ENCODE measurements at regions not wholly inside any gene's neighbourhood (a gene's known extent, or its start where the extent isn't known, plus 50 kb on each side); places are given as distances from the start of the nearest gene placed in this dataset.

- Histone ChIP-seq H3K36me3 (ENCODE audit: insufficient read depth, low read length) (no peaks in the 10 kb centered on the region), H3K4me1 (ENCODE audit: insufficient read depth, low read length, poor library complexity, severe bottlenecking) (no peaks in the 10 kb centered on the region), H3K9me3 (ENCODE audit: insufficient read depth, low read depth, low read length) (no peaks in the 10 kb centered on the region), H3K79me2 (ENCODE audit: insufficient read depth, low read length) (no peaks in the 10 kb centered on the region), H3F3A (ENCODE audit: low read depth) (no peaks in the 10 kb centered on the region), H3K9ac (ENCODE audit: low read depth, low read length, poor library complexity, severe bottlenecking) (no peak overlapping the region), H3K27me3 (ENCODE audit: insufficient read depth, low read length, poor library complexity, severe bottlenecking) (no peaks in the 10 kb centered on the region), H3K4me2 (ENCODE audit: low read depth, low read length, poor library complexity, severe bottlenecking) (no peak overlapping the region), H2AFZ (ENCODE audit: low read length) (no peak overlapping the region), H3K4me3 (ENCODE audit: low read length, poor library complexity, severe bottlenecking) (no peak overlapping the region), H3K9me2 (replicated peaks; ENCODE audit: low read depth, low read length) (no peaks in the 10 kb centered on the region), H4K20me1 (ENCODE audit: insufficient read depth, low read length, poor library complexity, severe bottlenecking) (no peaks in the 10 kb centered on the region)
- no peak for TF ChIP-seq CTCF (conservative IDR thresholded peaks at IDR 0.05; ENCODE audit: low read length)
Measured at GRCh38 chr13:85031771-85032170, 767.4 kb downstream of the SLITRK6 start.

GRCh38 chr13:85028035-85028434, 771.2 kb downstream of the SLITRK6 start:
- no peak for TF ChIP-seq EZH2phosphoT487 (IDR thresholded peaks at IDR 0.05; ENCODE audit: borderline replicate concordance)
- no peak for TF ChIP-seq CTCF (conservative IDR thresholded peaks at IDR 0.05; ENCODE audit: low read length)
- Histone ChIP-seq H3K9me2 (replicated peaks; ENCODE audit: low read depth, low read length) (no peaks in the 10 kb centered on the region), H3K4me1 (ENCODE audit: insufficient read depth, low read length, poor library complexity, severe bottlenecking) (no peaks in the 10 kb centered on the region), H3K4me2 (ENCODE audit: low read depth, low read length, poor library complexity, severe bottlenecking) (no peak overlapping the region), H3F3A (ENCODE audit: low read depth) (no peaks in the 10 kb centered on the region), H3K27me3 (ENCODE audit: insufficient read depth, low read length, poor library complexity, severe bottlenecking) (no peaks in the 10 kb centered on the region), H3K79me2 (ENCODE audit: insufficient read depth, low read length) (no peaks in the 10 kb centered on the region), H2AFZ (ENCODE audit: low read length) (no peak overlapping the region), H3K9ac (ENCODE audit: low read depth, low read length, poor library complexity, severe bottlenecking) (no peak overlapping the region), H3K4me3 (ENCODE audit: low read length, poor library complexity, severe bottlenecking) (no peak overlapping the region), H4K20me1 (ENCODE audit: insufficient read depth, low read length, poor library complexity, severe bottlenecking) (no peaks in the 10 kb centered on the region), H3K36me3 (ENCODE audit: insufficient read depth, low read length) (no peaks in the 10 kb centered on the region), H3K9me3 (ENCODE audit: insufficient read depth, low read depth, low read length) (no peaks in the 10 kb centered on the region)

GRCh38 chr13:85019121-85019520, 780.1 kb downstream of the SLITRK6 start:
- H2AFZ ChIP-seq (ENCODE audit: low read length) = no peak overlapping the region
- H3K27me3 ChIP-seq (ENCODE audit: insufficient read depth, low read length, poor library complexity, severe bottlenecking) = no peaks in the 10 kb centered on the region
- TF ChIP-seq CTCF (conservative IDR thresholded peaks at IDR 0.05; ENCODE audit: low read length) (no peak), EZH2phosphoT487 (IDR thresholded peaks at IDR 0.05; ENCODE audit: borderline replicate concordance) (no peak)
- H3K4me1 ChIP-seq (ENCODE audit: insufficient read depth, low read length, poor library complexity, severe bottlenecking) = no peaks in the 10 kb centered on the region
- H3K4me2 ChIP-seq (ENCODE audit: low read depth, low read length, poor library complexity, severe bottlenecking) = no peak overlapping the region
- H3K4me3 ChIP-seq (ENCODE audit: low read length, poor library complexity, severe bottlenecking) = no peak overlapping the region
- no peaks in the 10 kb centered on the region for H3K79me2 ChIP-seq (ENCODE audit: insufficient read depth, low read length)
- no peaks in the 10 kb centered on the region for H3K36me3 ChIP-seq (ENCODE audit: insufficient read depth, low read length)
- no peaks in the 10 kb centered on the region for H3F3A ChIP-seq (ENCODE audit: low read depth)
- no peaks in the 10 kb centered on the region for H3K9me2 ChIP-seq (replicated peaks; ENCODE audit: low read depth, low read length)
- no peak overlapping the region for H3K9ac ChIP-seq (ENCODE audit: low read depth, low read length, poor library complexity, severe bottlenecking)
- H4K20me1 ChIP-seq (ENCODE audit: insufficient read depth, low read length, poor library complexity, severe bottlenecking) = no peaks in the 10 kb centered on the region
- H3K9me3 ChIP-seq (ENCODE audit: insufficient read depth, low read depth, low read length) = no peaks in the 10 kb centered on the region
